ENCODE measurements at regions not wholly inside any gene's neighbourhood (a gene's known extent, or its start where the extent isn't known, plus 50 kb on each side); places are given as distances from the start of the nearest gene placed in this dataset.

GRCh38 chr13:97621025-97621424 lies 187.1 kb downstream of the RAP2A start:
- TF ChIP-seq CTCF (conservative IDR thresholded peaks at IDR 0.05) = no peak
- TF ChIP-seq ZFX (IDR thresholded peaks at IDR 0.05) = no peak
